Right lobe of liver (tissue), 4 donors: ENCODE measurements at regions not wholly inside any gene's neighbourhood (a gene's known extent, or its start where the extent isn't known, plus 50 kb on each side); places are given as distances from the start of the nearest gene placed in this dataset.

Source experiments
- CTCF ChIP-seq, 4 donors: fragments of 200-600 bp in 3 of 4; fragments of 450-650 bp in 1 of 4; IDR thresholded peaks; one replicate each; pipeline versions ENCODE4 v1.5.1 to v1.8.0; 2016 to 2022; ENCODE audit warnings: antibody characterized with exemption in 4 of 4, mild to moderate bottlenecking in 2 of 4
- POLR2A ChIP-seq: fragments of 450-650 bp; IDR thresholded peaks from one replicate; pipeline ENCODE4 v1.6.1; 2017; ENCODE audit warnings: antibody characterized with exemption, mild to moderate bottlenecking
- donor health status: DM: no; HTN: no; CAD: no.
- donor health status: DM: no; HTN: no; CAD: no.
- donor health status: DM: no; HTN: yes; CAD: no.

- TF ChIP-seq POLR2A: no peak
- TF ChIP-seq CTCF (IDR thresholded peaks at IDR 0.05): no peak
These were observed 286.1 kb upstream of the IRX1 start for GRCh38 chr5:3309538-3309937.
